Astrocyte of the spinal cord (primary cell): ENCODE measurements at regions not wholly inside any gene's neighbourhood (a gene's known extent, or its start where the extent isn't known, plus 50 kb on each side); places are given as distances from the start of the nearest gene placed in this dataset.

Experiments used
- DNase-seq: peaks from one replicate; pipeline ENCODE4 v3.0.0; 2011; ENCODE audit warnings: low read depth, low spot score
- H3K4me3 ChIP-seq: 2 replicates; pipeline ENCODE4 v1.5.1; 2011; ENCODE audit warnings: low read depth, mild to moderate bottlenecking, low read length, moderate library complexity
- CTCF ChIP-seq: IDR thresholded peaks from 2 replicates; pipeline ENCODE4 v1.5.1; 2012; ENCODE audit warnings: low read depth, mild to moderate bottlenecking, low read length, inconsistent platforms
- in situ Hi-C: cut with HindIII; loops from 2 replicates; pipeline ENCODE4 v1.10.0; 2017; ENCODE audit warnings: low sequenced_read_pairs

- no peak overlapping the region for H3K4me3 ChIP-seq
- DNase-seq = no peak
- in situ Hi-C loops = no loop called here
- no peak for TF ChIP-seq CTCF
Observed at GRCh38 chr2:215613888-215614287, 178.0 kb upstream of the FN1 start.

DNA sequence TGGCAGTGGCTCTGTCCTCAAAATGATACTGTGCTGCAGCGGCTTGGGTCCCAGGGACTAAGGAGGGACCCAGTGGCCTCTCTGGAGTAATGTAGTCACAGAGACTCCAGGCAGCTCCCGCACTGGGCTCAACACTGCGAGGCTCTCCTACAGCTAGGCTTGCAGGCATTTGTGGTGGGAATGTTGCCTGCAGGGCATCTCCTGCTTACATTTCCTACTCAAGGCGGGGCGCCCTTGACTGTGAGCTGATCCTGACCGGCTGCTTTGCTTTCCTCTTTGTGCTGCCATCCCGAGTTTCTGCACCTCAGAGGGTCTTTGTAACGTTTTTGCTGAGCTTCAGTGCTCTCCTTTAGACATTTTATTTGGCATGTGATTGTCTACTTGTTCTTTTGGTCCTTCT is 177.4 kb upstream of the FN1 start:
- in situ Hi-C loops = no loop called here
- H3K4me3 ChIP-seq = no peak overlapping the region
- DNase-seq = no peak
- TF ChIP-seq CTCF = no peak

DNA sequence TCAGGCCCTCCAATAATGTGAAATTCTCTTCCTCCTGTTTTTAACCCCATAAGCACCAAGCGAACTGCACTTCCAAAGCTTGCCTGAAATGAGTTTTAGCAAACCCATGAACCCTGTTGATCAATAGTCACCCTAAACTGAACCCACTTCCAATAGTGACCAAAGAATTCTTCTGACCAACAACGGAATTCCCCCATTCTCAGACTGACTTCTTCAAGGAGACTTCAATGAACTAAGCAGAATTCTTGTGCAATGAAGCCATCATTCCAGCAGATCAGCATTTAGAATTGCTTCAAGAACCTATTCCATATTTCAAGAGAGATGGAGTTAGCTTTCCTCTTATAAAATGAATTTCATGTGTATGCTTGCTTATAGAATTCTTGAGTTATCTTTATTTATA is 176.9 kb upstream of the FN1 start:
- peak; percentile 60 for DNase-seq
- in situ Hi-C loops = no loop called here
- no peak overlapping the region for H3K4me3 ChIP-seq
- no peak for TF ChIP-seq CTCF

GRCh38 chr2:215611609-215612386 is 175.9 kb upstream of the FN1 start:
- no peak overlapping the region for H3K4me3 ChIP-seq
- in situ Hi-C loops = no loop called here
- no peak for DNase-seq
- TF ChIP-seq CTCF = no peak

DNA sequence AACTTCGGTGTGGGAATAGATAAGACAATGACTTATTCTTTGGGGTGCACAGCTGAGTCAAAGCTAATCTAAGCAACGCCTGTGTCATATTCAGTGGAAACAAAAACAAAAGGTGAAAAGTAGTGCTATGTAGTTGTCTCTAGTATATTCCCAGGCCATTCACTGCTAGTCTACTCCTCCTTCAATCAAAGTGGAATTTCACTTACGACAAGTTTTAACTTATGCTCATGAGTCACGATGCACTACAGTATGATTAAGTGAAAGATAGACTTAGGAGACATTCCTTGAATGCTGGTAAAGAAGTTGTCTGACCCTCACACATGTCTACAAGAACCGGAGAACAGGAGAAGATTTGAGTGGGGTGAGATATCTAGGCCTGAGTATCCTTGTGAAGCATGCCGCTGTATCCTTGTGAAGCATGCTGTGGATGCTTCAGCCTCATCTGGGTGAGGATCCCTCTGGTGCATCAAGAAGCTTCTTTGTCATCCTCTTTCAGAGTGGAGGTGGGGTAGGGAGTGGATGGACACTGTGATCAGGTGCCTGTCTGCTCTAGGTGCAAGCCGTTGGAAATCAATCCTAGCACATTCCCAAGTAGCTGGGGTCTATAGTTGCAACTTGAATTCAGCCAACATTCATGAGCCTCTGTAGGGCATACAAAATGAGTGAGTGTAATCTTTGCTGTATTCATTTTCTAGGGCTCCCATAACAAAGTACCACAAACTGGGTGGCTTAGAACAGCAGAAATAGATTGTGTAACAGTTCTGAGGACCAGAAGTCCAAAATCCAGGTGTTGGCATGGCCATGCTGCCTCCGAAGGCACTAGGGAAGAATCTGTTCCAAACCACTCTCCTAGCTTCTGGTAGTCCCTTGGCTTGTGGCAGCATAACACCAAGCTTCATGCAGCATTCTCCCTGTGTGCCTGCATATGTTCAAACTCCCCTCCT is 173.5 kb upstream of the FN1 start:
- in situ Hi-C loops = no loop called here
- no peak overlapping the region for H3K4me3 ChIP-seq
- DNase-seq = peak; percentile 74
- TF ChIP-seq CTCF = no peak

- H3K4me3 ChIP-seq = no peak overlapping the region
- DNase-seq = peak; percentile 29
- TF ChIP-seq CTCF = no peak
- in situ Hi-C loops = no loop called here
Observed at GRCh38 chr2:215607766-215608165, 171.9 kb upstream of the FN1 start.
